HG02642 (cell line): ENCODE measurements at regions not wholly inside any gene's neighbourhood (a gene's known extent, or its start where the extent isn't known, plus 50 kb on each side); places are given as distances from the start of the nearest gene placed in this dataset.
"Not testable (repeated sequence)": the region's sequence is repeated elsewhere in the genome, so short reads cannot be mapped to it uniquely, and the experiment has no call there.

Experiments used
- ATAC-seq: cut with Tn5 transposase; IDR thresholded peaks from one replicate; pipeline ENCODE4 v1.9.1; 2021; ENCODE audit warnings: mild to moderate bottlenecking; ENCODE audit not compliant: unreplicated experiment, poor library complexity

GRCh38 chr1:109857702-109858101 lies 52.9 kb upstream of the CSF1 start:
- not testable (repeated sequence) for ATAC-seq

- not testable (repeated sequence) for ATAC-seq
These were observed 54.7 kb upstream of the CSF1 start for GRCh38 chr1:109855986-109856385.

- not testable (repeated sequence) for ATAC-seq
These were observed 56.7 kb upstream of the CSF1 start for GRCh38 chr1:109853972-109854371.

GRCh38 chr1:109852221-109853015 lies 58.2 kb upstream of the CSF1 start:
- ATAC-seq, result not testable (repeated sequence)

GRCh38 chr1:109850827-109851226 lies 59.8 kb upstream of the CSF1 start:
- ATAC-seq, result no peak

GRCh38 chr1:109850194-109850593 lies 60.5 kb upstream of the CSF1 start:
- no peak for ATAC-seq

- ATAC-seq, result no peak
These were observed 61.0 kb upstream of the CSF1 start for GRCh38 chr1:109849655-109850054.

GRCh38 chr1:109847251-109847650 lies 63.4 kb upstream of the CSF1 start:
- ATAC-seq, result no peak

- no peak for ATAC-seq
These were observed 63.8 kb upstream of the CSF1 start for GRCh38 chr1:109846846-109847245.

- no peak for ATAC-seq
These were observed 64.5 kb upstream of the CSF1 start for GRCh38 chr1:109846162-109846561.

- no peak for ATAC-seq
These were observed 65.0 kb upstream of the CSF1 start for GRCh38 chr1:109845658-109846057.

- ATAC-seq, result no peak
These were observed 66.0 kb upstream of the CSF1 start for GRCh38 chr1:109844609-109845008.

- ATAC-seq, result no peak
These were observed 70.5 kb upstream of the CSF1 start for GRCh38 chr1:109840011-109840629.

- not testable (repeated sequence) for ATAC-seq
These were observed 71.4 kb upstream of the CSF1 start for GRCh38 chr1:109839276-109839675.

GRCh38 chr1:109838838-109839240 lies 71.8 kb upstream of the CSF1 start:
- ATAC-seq, result no peak

- no peak for ATAC-seq
These were observed 72.6 kb upstream of the CSF1 start for GRCh38 chr1:109837852-109838570.

GRCh38 chr1:109835645-109836044 lies 71.9 kb upstream of the EPS8L3 start:
- not testable (repeated sequence) for ATAC-seq

GRCh38 chr1:109834951-109835350 lies 71.2 kb upstream of the EPS8L3 start:
- ATAC-seq, result no peak

GRCh38 chr1:109832945-109833344 lies 69.2 kb upstream of the EPS8L3 start:
- no peak for ATAC-seq

- no peak for ATAC-seq
These were observed 65.2 kb upstream of the EPS8L3 start for GRCh38 chr1:109828756-109829505.
